Panc1 (cell line): ENCODE measurements at regions not wholly inside any gene's neighbourhood (a gene's known extent, or its start where the extent isn't known, plus 50 kb on each side); places are given as distances from the start of the nearest gene placed in this dataset.

ENCODE experiments used
- ATAC-seq: fragments of 200-7000 bp; cut with Tn5 transposase; 2 replicates; pipeline ENCODE4 v1.9.1; 2020; ENCODE audit warnings: mild to moderate bottlenecking, moderate library complexity
- BruUV-seq: library from RNA; stranded (reverse); fragments of 400-500 nt; replicated peaks from 2 replicates; lab custom pipeline; 2021; lab: Mats Ljungman, UMichigan
- CTCF ChIA-PET: fragments of 300-600 bp; sonication (Branson Sonifier 250); formaldehyde crosslinking; loops from one replicate; lab custom pipeline; 2022; ENCODE audit warnings: antibody characterized with exemption; lab: Charles Lee
- POLR2A ChIA-PET: fragments of 300-600 bp; sonication (Branson Sonifier 250); formaldehyde crosslinking; loops from one replicate; lab custom pipeline; 2022; ENCODE audit warnings: antibody characterized with exemption; lab: Charles Lee
- DNase-seq: peaks from one replicate; pipeline ENCODE4 v3.0.0-alpha.2; 2010; ENCODE audit warnings: low read depth, low spot score
- H3K27ac ChIP-seq: 2 replicates; pipeline ENCODE4 v1.5.1; 2011; ENCODE audit warnings: mild to moderate bottlenecking, low read length, inconsistent platforms
- H3K27me3 ChIP-seq: fragments of 200-500 bp; sonication (Bioruptor generic); 2 replicates; pipeline ENCODE4 v1.6.0; 2014; ENCODE audit warnings: low read length, inconsistent platforms; ENCODE audit not compliant: control insufficient read depth, insufficient read depth
- H3K36me3 ChIP-seq: fragments of 200-500 bp; sonication (Bioruptor generic); 2 replicates; pipeline ENCODE4 v1.5.1; 2014; ENCODE audit warnings: inconsistent platforms, mild to moderate bottlenecking, low read length, moderate library complexity; ENCODE audit not compliant: control insufficient read depth, insufficient read depth
- H3K4me1 ChIP-seq: 2 replicates; pipeline ENCODE4 v1.5.1; 2011; ENCODE audit warnings: inconsistent platforms, mild to moderate bottlenecking, low read length, moderate library complexity; ENCODE audit not compliant: control insufficient read depth, insufficient read depth
- H3K4me3 ChIP-seq, 2 experiments: 2 replicates each; pipeline ENCODE4 v1.5.1; 2011 to 2012; ENCODE audit warnings: low read depth in 2 of 2, low read length in 2 of 2, mild to moderate bottlenecking in 2 of 2, inconsistent platforms in 1 of 2, moderate library complexity in 1 of 2
- H3K9me3 ChIP-seq: fragments of 200-500 bp; sonication (Bioruptor generic); 2 replicates; pipeline ENCODE4 v1.5.1; 2014; ENCODE audit warnings: low read depth, mild to moderate bottlenecking, inconsistent platforms, low read length, moderate library complexity; ENCODE audit not compliant: control insufficient read depth, insufficient read depth
- POLR2AphosphoS5 ChIP-seq: IDR thresholded peaks from 2 replicates; pipeline ENCODE4 v1.6.1; 2012; ENCODE audit warnings: mild to moderate bottlenecking, low read depth, low read length, moderate library complexity
- SIN3A ChIP-seq: IDR thresholded peaks from 2 replicates; pipeline ENCODE4 v1.6.1; 2012; ENCODE audit warnings: low read depth, mild to moderate bottlenecking, low read length, moderate library complexity, borderline replicate concordance; ENCODE audit not compliant: insufficient read depth
- TCF7L2 ChIP-seq: IDR thresholded peaks from 2 replicates; pipeline ENCODE4 v1.6.1; 2011; ENCODE audit warnings: mild to moderate bottlenecking, low read depth, low read length, inconsistent platforms
- in situ Hi-C: cut with HindIII; loops from 2 replicates; pipeline ENCODE4 v1.10.0; 2016; ENCODE audit warnings: low sequenced_read_pairs, low pct_unique_long_range_greater_than_20kb
- intact Hi-C: fragments of 100-400 bp; cut with micrococcal nuclease; formaldehyde crosslinking; loops from one replicate; pipeline ENCODE4 v1.10.0; 2022; ENCODE audit not compliant: unreplicated experiment
- TF ChIP-seq, protein P1 (sequence below): fragments of 450-650 bp; IDR thresholded peaks from 2 replicates; pipeline ENCODE4 v1.5.1; 2017; ENCODE audit warnings: mild to moderate bottlenecking
- TF ChIP-seq, protein P2 (sequence below), 2 experiments: IDR thresholded peaks; 2 replicates each; pipeline ENCODE4 v1.6.1; 2011 to 2012; ENCODE audit warnings: low read depth in 2 of 2, control low read depth in 1 of 2, low read length in 1 of 2, mild to moderate bottlenecking in 1 of 2, moderate library complexity in 1 of 2; ENCODE audit not compliant: insufficient read depth in 1 of 2

DNA sequence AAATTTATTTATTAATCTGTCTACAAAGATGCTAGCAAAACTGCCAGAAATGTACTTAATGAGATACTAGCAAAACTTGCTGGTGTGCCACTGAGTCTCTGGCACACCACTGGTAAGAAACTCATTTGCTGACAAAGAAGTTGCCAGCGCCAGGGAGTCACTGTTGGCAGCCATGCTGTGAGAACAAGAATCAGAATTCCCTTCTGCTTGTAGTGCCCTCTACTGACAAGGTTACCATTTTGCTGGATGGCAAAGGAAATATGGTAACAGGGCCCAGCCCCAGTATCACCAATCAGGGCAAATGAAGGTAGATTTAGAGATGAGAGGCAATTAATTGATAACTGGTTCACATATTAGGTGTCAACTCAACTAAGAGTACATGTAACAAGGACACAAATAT lies 750.1 kb upstream of the ADGRL3 start:
- no peaks in the 10 kb centered on the region for H3K36me3 ChIP-seq
- H3K4me1 ChIP-seq: no peaks in the 10 kb centered on the region
- ChIA-PET CTCF (no interaction called here), POLR2A (no interaction called here)
- intact Hi-C loops: no loop called here
- no TSS peak for BruUV-seq
- no peak overlapping the region for H3K27ac ChIP-seq
- TF ChIP-seq, protein P1, sequence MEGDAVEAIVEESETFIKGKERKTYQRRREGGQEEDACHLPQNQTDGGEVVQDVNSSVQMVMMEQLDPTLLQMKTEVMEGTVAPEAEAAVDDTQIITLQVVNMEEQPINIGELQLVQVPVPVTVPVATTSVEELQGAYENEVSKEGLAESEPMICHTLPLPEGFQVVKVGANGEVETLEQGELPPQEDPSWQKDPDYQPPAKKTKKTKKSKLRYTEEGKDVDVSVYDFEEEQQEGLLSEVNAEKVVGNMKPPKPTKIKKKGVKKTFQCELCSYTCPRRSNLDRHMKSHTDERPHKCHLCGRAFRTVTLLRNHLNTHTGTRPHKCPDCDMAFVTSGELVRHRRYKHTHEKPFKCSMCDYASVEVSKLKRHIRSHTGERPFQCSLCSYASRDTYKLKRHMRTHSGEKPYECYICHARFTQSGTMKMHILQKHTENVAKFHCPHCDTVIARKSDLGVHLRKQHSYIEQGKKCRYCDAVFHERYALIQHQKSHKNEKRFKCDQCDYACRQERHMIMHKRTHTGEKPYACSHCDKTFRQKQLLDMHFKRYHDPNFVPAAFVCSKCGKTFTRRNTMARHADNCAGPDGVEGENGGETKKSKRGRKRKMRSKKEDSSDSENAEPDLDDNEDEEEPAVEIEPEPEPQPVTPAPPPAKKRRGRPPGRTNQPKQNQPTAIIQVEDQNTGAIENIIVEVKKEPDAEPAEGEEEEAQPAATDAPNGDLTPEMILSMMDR: no peak
- TF ChIP-seq POLR2AphosphoS5 (no peak), TCF7L2 (no peak), SIN3A (no peak)
- TF ChIP-seq, protein P2, sequence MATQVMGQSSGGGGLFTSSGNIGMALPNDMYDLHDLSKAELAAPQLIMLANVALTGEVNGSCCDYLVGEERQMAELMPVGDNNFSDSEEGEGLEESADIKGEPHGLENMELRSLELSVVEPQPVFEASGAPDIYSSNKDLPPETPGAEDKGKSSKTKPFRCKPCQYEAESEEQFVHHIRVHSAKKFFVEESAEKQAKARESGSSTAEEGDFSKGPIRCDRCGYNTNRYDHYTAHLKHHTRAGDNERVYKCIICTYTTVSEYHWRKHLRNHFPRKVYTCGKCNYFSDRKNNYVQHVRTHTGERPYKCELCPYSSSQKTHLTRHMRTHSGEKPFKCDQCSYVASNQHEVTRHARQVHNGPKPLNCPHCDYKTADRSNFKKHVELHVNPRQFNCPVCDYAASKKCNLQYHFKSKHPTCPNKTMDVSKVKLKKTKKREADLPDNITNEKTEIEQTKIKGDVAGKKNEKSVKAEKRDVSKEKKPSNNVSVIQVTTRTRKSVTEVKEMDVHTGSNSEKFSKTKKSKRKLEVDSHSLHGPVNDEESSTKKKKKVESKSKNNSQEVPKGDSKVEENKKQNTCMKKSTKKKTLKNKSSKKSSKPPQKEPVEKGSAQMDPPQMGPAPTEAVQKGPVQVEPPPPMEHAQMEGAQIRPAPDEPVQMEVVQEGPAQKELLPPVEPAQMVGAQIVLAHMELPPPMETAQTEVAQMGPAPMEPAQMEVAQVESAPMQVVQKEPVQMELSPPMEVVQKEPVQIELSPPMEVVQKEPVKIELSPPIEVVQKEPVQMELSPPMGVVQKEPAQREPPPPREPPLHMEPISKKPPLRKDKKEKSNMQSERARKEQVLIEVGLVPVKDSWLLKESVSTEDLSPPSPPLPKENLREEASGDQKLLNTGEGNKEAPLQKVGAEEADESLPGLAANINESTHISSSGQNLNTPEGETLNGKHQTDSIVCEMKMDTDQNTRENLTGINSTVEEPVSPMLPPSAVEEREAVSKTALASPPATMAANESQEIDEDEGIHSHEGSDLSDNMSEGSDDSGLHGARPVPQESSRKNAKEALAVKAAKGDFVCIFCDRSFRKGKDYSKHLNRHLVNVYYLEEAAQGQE (IDR thresholded peaks at IDR 0.05; ENCODE audit: insufficient read depth in 1 of 2, low read depth in 2 of 2, low read length in 1 of 2): no peak
- H3K27me3 ChIP-seq: no peaks in the 10 kb centered on the region
- no peaks in the 10 kb centered on the region for H3K9me3 ChIP-seq
- ATAC-seq: no peak
- no peak overlapping the region for H3K4me3 ChIP-seq
- in situ Hi-C loops: no loop called here
- no peak for DNase-seq

DNA sequence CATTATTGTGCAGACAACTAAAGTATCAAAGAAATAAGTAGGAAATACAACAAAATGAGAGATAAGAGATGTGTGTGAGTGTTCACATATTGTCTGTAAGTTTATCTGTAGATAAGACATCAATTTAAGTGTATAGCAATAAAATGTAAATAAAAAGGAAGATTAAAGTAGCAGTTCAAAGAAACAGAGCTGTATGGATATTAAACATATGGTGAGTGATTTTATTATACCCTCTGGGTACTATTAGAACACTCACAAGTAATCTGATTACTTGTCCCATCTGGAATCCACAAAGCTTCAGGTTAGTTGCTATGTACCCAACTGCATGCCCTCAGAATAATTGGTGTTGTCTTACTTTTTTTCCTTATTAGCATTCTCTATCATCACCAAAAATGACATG lies 747.9 kb upstream of the ADGRL3 start:
- no peak overlapping the region for H3K4me3 ChIP-seq
- TF ChIP-seq POLR2AphosphoS5 (no peak), TCF7L2 (no peak), SIN3A (no peak)
- TF ChIP-seq, protein P2 (IDR thresholded peaks at IDR 0.05; ENCODE audit: insufficient read depth in 1 of 2, low read depth in 2 of 2, low read length in 1 of 2): no peak
- TF ChIP-seq, protein P1: no peak
- H3K9me3 ChIP-seq: no peaks in the 10 kb centered on the region
- CTCF ChIA-PET: no interaction called here
- intact Hi-C loops (no loop called here), in situ Hi-C loops (no loop called here)
- no TSS peak for BruUV-seq
- H3K27me3 ChIP-seq: no peaks in the 10 kb centered on the region
- no peaks in the 10 kb centered on the region for H3K4me1 ChIP-seq
- no peak for DNase-seq
- H3K36me3 ChIP-seq: no peaks in the 10 kb centered on the region
- ATAC-seq: no peak
- no peak overlapping the region for H3K27ac ChIP-seq
- POLR2A ChIA-PET: no interaction called here
